ENCODE measurements at regions not wholly inside any gene's neighbourhood (a gene's known extent, or its start where the extent isn't known, plus 50 kb on each side); places are given as distances from the start of the nearest gene placed in this dataset.
"Not testable (repeated sequence)": the region's sequence is repeated elsewhere in the genome, so short reads cannot be mapped to it uniquely, and the experiment has no call there.

- not testable (repeated sequence) for TF ChIP-seq CTCF (IDR thresholded peaks at IDR 0.05 in 8 of 11, conservative IDR thresholded peaks at IDR 0.05 in 3 of 11); POLR2A (IDR thresholded peaks at IDR 0.05)
Measured at GRCh38 chr21:18756272-18756671, 352.7 kb upstream of the TMPRSS15 start.
